SJCRH30 (cell line): ENCODE measurements at regions not wholly inside any gene's neighbourhood (a gene's known extent, or its start where the extent isn't known, plus 50 kb on each side); places are given as distances from the start of the nearest gene placed in this dataset.

Experiments used
- DNase-seq, 2 experiments: peaks; one replicate each; pipeline ENCODE4 v3.0.0-alpha.2; 2015 to 2020
- H3K27ac ChIP-seq: fragments of 250-450 bp; sonication (Bioruptor Pico); 2 replicates; pipeline ENCODE4 v1.5.1; 2020; ENCODE audit warnings: mild to moderate bottlenecking, moderate library complexity
- H3K27me3 ChIP-seq: fragments of 250-450 bp; sonication (Bioruptor Pico); 2 replicates; pipeline ENCODE4 v1.5.1; 2020; ENCODE audit warnings: mild to moderate bottlenecking, moderate library complexity
- H3K36me3 ChIP-seq: fragments of 250-450 bp; sonication (Bioruptor Pico); 2 replicates; pipeline ENCODE4 v1.5.1; 2020; ENCODE audit warnings: mild to moderate bottlenecking, moderate library complexity
- H3K4me1 ChIP-seq: fragments of 250-450 bp; sonication (Bioruptor Pico); 2 replicates; pipeline ENCODE4 v1.5.1; 2020; ENCODE audit warnings: mild to moderate bottlenecking, moderate library complexity
- H3K4me3 ChIP-seq: fragments of 250-450 bp; sonication (Bioruptor Pico); 2 replicates; pipeline ENCODE4 v1.5.1; 2020; ENCODE audit warnings: mild to moderate bottlenecking, moderate library complexity
- H3K9me3 ChIP-seq: fragments of 250-450 bp; sonication (Bioruptor Pico); replicated peaks from 2 replicates; pipeline ENCODE4 v1.5.1; 2020; ENCODE audit warnings: mild to moderate bottlenecking, moderate library complexity

DNA sequence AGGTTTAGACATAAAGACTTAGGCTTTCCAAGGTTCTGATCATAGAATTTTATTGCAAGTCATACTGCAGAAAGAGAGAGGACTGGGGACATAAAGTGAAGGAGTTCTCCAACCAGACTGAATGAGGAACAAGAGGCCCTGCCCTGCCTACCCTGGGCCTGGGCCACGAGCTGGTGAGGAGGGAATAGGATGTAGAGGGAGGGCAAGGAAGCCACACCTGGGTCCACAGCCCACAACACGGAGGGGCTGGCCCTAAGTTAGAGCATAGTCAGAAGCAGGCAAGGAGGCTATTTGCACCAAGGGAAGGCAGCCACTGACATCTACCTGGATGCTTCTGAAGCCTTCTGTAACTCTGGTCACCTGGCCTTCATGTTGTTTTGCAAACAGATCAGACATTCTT, 82.2 kb upstream of the CXCL12 start:
- Histone ChIP-seq H3K4me1 (no peaks in the 10 kb centered on the region), H3K27me3 (no peaks in the 10 kb centered on the region), H3K27ac (no peak overlapping the region), H3K4me3 (no peak overlapping the region), H3K36me3 (no peaks in the 10 kb centered on the region), H3K9me3 (no peaks in the 10 kb centered on the region)
- DNase-seq, result no peak

- no peak overlapping the region for H3K27ac ChIP-seq
- no peak for DNase-seq
- no peaks in the 10 kb centered on the region for H3K9me3 ChIP-seq
- no peaks in the 10 kb centered on the region for H3K4me1 ChIP-seq
- no peak overlapping the region for H3K4me3 ChIP-seq
- no peaks in the 10 kb centered on the region for H3K27me3 ChIP-seq
- H3K36me3 ChIP-seq, result no peaks in the 10 kb centered on the region
Observed at GRCh38 chr10:44467900-44468299, 83.0 kb upstream of the CXCL12 start.

DNA sequence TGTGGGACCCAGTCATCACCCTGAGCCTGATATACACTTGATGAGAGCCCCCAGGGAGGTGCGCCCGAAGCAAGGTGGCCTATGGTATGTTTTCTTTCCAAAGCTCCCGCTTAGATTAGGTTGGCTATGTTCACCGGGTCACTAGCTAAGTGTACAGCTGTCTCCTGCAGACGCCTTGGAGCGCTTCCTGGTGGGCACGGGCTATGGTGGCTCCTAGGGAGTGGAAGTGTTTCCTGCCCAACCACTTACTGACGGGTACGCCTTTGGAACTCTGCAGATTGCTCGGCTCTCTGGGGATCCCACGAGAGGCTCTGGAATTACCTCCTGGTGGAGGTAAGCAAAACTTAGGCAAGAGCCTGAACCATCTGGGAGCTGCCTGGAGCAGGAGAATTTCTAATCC, 83.6 kb upstream of the CXCL12 start:
- Histone ChIP-seq H3K4me3 (no peak overlapping the region), H3K27ac (no peak overlapping the region), H3K36me3 (no peaks in the 10 kb centered on the region), H3K27me3 (no peaks in the 10 kb centered on the region), H3K4me1 (no peaks in the 10 kb centered on the region), H3K9me3 (no peaks in the 10 kb centered on the region)
- no peak for DNase-seq

- no peaks in the 10 kb centered on the region for H3K9me3 ChIP-seq
- H3K4me3 ChIP-seq, result no peak overlapping the region
- no peaks in the 10 kb centered on the region for H3K27me3 ChIP-seq
- H3K4me1 ChIP-seq, result no peaks in the 10 kb centered on the region
- no peaks in the 10 kb centered on the region for H3K36me3 ChIP-seq
- DNase-seq, result no peak
- no peak overlapping the region for H3K27ac ChIP-seq
Observed at GRCh38 chr10:44468965-44469364, 84.1 kb upstream of the CXCL12 start.

- Histone ChIP-seq H3K27ac (no peak overlapping the region), H3K4me1 (no peaks in the 10 kb centered on the region), H3K4me3 (no peak overlapping the region), H3K36me3 (no peaks in the 10 kb centered on the region), H3K27me3 (no peaks in the 10 kb centered on the region), H3K9me3 (no peaks in the 10 kb centered on the region)
- no peak for DNase-seq
Observed at GRCh38 chr10:44470784-44471183, 85.9 kb upstream of the CXCL12 start.

DNA sequence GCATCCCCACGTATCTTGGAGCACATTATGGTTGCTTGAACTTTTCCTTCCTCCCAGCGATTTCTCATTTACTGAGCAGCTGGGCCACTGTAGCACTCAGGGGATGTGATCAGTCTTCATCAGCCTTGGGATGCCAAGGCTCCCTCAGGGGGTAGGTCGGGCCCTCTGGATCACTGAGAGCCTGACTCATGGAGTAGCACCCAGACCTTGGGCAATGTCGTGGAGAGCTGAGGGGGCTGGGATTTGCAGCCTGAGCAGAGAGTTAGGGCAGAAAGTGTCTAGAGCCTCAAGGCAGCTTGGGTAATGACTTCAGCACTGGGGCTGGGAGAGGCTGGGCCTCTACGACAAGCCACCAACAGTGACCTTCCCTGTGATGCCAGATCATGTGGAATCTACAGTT, 86.5 kb upstream of the CXCL12 start:
- H3K36me3 ChIP-seq, result no peaks in the 10 kb centered on the region
- no peaks in the 10 kb centered on the region for H3K4me1 ChIP-seq
- no peak overlapping the region for H3K4me3 ChIP-seq
- H3K27me3 ChIP-seq, result no peaks in the 10 kb centered on the region
- H3K9me3 ChIP-seq, result no peaks in the 10 kb centered on the region
- H3K27ac ChIP-seq, result no peak overlapping the region
- DNase-seq, result no peak

GRCh38 chr10:44473146-44473545, 88.2 kb upstream of the CXCL12 start:
- Histone ChIP-seq H3K27me3 (no peaks in the 10 kb centered on the region), H3K36me3 (no peaks in the 10 kb centered on the region), H3K4me1 (no peaks in the 10 kb centered on the region), H3K27ac (no peak overlapping the region), H3K4me3 (no peak overlapping the region), H3K9me3 (no peaks in the 10 kb centered on the region)
- no peak for DNase-seq

DNA sequence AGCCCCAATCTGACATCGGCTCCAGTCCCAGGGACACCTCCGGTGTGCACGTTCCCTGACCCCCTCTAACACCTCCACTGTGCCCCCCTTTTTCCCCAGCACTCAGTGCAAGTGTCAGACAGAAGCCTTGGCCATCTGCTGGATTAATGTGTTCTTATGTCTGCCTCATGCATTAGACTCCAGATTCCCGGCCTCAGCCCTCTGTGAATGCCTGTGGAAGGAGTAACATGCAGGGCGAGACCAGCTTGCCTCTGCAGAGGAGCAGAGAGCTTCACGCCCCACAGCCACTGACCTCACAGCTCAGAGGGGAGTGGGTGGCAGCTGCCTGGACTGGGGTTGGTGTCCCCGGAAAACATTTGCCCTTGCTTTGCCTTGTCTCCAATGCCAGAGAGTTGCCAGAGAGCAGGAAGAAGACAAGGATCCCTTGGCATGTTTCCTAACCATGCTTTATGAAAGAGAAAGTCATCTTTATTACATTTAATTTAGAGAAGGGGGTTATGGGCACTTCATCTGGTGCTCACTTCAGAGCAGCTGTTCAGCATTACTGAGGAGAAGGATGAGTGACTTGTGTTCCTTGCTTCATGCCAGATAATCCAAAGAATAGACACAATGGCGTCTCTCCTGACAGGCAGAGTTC, 91.6 kb upstream of the CXCL12 start:
- H3K27ac ChIP-seq, result no peak overlapping the region

DNA sequence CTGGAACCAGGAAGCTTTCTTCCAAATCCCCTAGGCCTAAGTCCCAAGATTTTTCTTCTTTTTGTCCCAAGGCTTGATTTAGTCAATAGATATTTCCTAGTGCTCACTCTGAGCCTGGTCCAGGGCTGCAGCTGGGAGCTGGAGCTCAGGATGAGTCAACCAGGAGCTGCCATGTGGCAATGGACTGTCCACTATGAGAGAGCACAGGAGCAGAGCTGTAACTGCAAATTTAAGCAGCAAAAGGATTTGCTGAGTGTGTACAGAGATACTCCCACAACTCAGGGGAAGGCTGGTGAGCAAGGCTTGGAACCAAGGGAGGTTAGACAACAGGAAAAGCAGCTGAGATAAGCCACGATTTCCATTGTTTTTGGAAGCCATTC, 92.1 kb upstream of the CXCL12 start:
- H3K27me3 ChIP-seq, result no peaks in the 10 kb centered on the region
- H3K36me3 ChIP-seq, result no peaks in the 10 kb centered on the region
- no peak for DNase-seq
- no peak overlapping the region for H3K27ac ChIP-seq
- no peaks in the 10 kb centered on the region for H3K9me3 ChIP-seq
- no peak overlapping the region for H3K4me3 ChIP-seq
- H3K4me1 ChIP-seq, result no peaks in the 10 kb centered on the region

More for the DNA sequence above, 91.6 kb upstream of the CXCL12 start:
- H3K4me3 ChIP-seq, result no peak overlapping the region
- no peak for DNase-seq
- no peaks in the 10 kb centered on the region for H3K27me3 ChIP-seq
- no peaks in the 10 kb centered on the region for H3K36me3 ChIP-seq
- no peaks in the 10 kb centered on the region for H3K9me3 ChIP-seq
- H3K4me1 ChIP-seq, result no peaks in the 10 kb centered on the region

DNA sequence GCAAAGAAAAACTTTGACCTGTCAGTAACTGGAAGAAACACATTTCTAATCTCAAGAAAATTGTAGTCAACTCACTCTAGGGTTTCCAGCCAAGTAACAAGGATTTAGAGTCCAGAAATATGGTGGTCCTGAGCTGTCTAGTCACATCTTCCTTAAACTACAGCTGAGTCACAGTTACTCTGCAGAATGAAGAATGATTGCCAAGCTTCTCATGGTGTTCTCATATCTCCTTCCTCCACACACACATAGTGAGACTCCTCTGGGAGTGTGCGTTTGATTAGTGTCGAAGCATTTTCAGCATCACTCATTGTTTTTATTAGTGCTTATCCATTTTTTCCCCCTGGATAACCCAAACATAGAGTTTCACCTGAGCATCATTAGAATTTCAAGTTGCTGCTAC, 93.1 kb upstream of the CXCL12 start:
- no peak overlapping the region for H3K4me3 ChIP-seq
- no peak overlapping the region for H3K27ac ChIP-seq
- H3K9me3 ChIP-seq, result no peaks in the 10 kb centered on the region
- DNase-seq, result no peak
- no peaks in the 10 kb centered on the region for H3K27me3 ChIP-seq
- H3K4me1 ChIP-seq, result no peaks in the 10 kb centered on the region
- H3K36me3 ChIP-seq, result no peaks in the 10 kb centered on the region

DNA sequence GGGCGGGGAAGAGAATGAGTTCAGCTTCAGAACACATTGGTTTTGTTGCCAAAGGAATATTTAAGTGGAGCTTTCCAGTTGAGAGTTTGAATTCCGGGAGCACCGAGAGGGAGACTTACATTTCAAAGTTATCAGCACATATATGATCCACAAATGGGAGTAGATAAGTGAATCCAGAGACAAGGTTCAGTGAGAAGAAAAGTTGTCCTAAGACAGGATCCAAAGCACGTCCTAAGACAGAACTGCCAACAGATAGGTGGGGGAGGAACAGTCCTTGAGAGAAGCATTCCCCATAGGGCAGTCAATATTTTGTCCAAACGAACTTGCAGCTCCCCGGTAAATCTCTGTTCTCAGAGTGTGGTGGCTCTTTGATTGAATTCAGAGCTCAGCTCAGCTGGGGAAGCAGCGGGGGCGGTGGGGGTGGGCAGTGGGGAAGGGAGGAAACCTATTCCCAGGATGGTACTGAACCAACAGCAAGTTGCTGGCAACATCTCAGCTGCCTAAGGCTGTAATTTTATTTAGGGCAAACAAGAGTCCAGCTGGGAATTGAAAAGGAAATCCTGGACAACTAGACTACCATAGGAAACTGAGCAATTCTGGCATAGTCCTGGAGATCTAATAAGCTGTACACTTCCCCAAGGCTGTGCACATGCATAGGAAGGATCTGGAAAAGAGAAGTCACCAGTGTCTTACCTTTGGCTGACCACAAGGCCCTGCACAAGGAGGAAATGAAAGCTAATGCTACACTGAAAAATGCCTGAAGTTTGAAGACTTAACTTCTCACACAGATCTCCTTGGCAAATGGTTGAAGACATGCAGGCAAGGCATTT, 94.2 kb upstream of the CXCL12 start:
- Histone ChIP-seq H3K36me3 (no peaks in the 10 kb centered on the region), H3K4me1 (no peaks in the 10 kb centered on the region), H3K4me3 (no peak overlapping the region), H3K9me3 (no peaks in the 10 kb centered on the region), H3K27ac (no peak overlapping the region), H3K27me3 (no peaks in the 10 kb centered on the region)
- DNase-seq, result no peak

DNA sequence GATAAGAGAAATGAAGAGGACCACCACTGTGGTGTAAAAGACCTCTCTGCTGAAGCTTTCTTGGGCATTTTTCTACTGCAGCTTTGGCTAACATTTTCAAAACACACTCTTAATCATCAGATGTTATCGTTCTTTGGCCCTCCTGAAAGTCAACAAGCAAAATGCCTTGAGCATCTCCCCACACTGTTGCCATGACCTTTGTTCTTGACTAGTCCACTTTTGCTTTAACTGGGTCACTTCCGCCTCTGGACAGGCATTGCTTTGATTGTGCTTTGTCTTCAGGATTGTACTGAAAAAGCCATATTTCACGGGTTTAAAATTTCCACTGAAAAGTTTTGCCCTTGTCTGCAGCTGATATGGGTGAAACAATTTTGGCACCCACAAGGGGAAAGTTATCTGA, 107.8 kb upstream of the CXCL12 start:
- no peak for DNase-seq
- Histone ChIP-seq H3K4me3 (no peak overlapping the region), H3K36me3 (no peaks in the 10 kb centered on the region), H3K4me1 (no peaks in the 10 kb centered on the region), H3K9me3 (no peaks in the 10 kb centered on the region), H3K27ac (no peak overlapping the region), H3K27me3 (no peaks in the 10 kb centered on the region)

DNA sequence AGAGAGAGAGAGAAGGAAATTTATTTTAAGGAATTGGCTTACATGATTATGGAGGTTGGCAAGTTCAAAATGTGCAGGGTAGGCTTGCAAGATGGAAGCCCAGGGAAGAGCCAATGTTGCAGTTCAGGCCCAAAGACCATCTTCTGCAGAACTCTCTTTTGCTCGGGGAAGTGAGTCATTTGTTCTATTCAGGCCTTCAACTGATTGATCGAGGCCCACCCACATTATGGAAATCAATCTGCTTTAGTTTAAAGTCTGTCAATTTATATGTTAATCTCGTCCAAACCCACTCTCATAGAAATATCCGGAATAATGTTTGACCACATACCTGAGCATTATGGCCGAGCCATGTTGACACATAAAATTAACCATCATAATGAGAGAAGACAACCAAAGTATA, 113.3 kb upstream of the CXCL12 start:
- H3K27ac ChIP-seq, result no peak overlapping the region

DNA sequence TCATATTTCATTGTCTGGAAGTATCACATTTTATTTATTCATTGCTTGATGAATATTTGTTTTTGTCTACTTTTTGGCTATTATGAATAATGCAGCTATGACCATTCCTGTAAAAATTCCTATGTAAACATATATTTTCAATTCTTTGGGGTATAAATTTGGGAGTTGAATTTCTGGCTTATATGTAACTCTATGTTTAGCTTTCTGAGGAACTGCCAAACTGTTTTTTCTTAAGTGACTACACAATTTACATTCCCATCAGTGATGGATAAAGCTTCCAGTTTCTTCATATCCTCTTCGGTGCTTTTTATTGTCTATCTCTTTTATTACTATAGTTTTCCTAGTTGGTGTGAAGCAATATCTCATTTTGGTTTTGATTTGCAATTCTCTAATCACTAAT, 115.6 kb upstream of the CXCL12 start:
- H3K27me3 ChIP-seq, result no peaks in the 10 kb centered on the region
- H3K27ac ChIP-seq, result no peak overlapping the region
- no peaks in the 10 kb centered on the region for H3K4me1 ChIP-seq
- no peaks in the 10 kb centered on the region for H3K9me3 ChIP-seq
- H3K36me3 ChIP-seq, result no peaks in the 10 kb centered on the region
- DNase-seq, result no peak
- H3K4me3 ChIP-seq, result no peak overlapping the region

More for the DNA sequence above, 113.3 kb upstream of the CXCL12 start:
- H3K4me1 ChIP-seq, result no peaks in the 10 kb centered on the region
- H3K36me3 ChIP-seq, result no peaks in the 10 kb centered on the region
- no peaks in the 10 kb centered on the region for H3K27me3 ChIP-seq
- H3K4me3 ChIP-seq, result no peak overlapping the region
- no peaks in the 10 kb centered on the region for H3K9me3 ChIP-seq
- DNase-seq, result no peak

GRCh38 chr10:44506386-44506785, 121.5 kb upstream of the CXCL12 start:
- DNase-seq, result no peak
- no peaks in the 10 kb centered on the region for H3K4me1 ChIP-seq
- no peaks in the 10 kb centered on the region for H3K36me3 ChIP-seq
- no peak overlapping the region for H3K4me3 ChIP-seq
- H3K27me3 ChIP-seq, result no peaks in the 10 kb centered on the region
- H3K9me3 ChIP-seq, result no peaks in the 10 kb centered on the region
- H3K27ac ChIP-seq, result no peak overlapping the region
